DOHH2 (cell line): ENCODE measurements at regions not wholly inside any gene's neighbourhood (a gene's known extent, or its start where the extent isn't known, plus 50 kb on each side); places are given as distances from the start of the nearest gene placed in this dataset.

ENCODE experiments used
- EZH2phosphoT487 ChIP-seq: fragments of 200-600 bp; sonication (generic); IDR thresholded peaks from 2 replicates; pipeline ENCODE4 v1.6.1; 2017; ENCODE audit warnings: borderline replicate concordance, mild to moderate bottlenecking, antibody characterized with exemption, low read length, moderate library complexity, mixed read lengths
- TF ChIP-seq, protein P1 (sequence below): fragments of 200-600 bp; sonication (generic); IDR thresholded peaks from one replicate; pipeline ENCODE4 v1.5.1; 2014; ENCODE audit warnings: antibody characterized with exemption, mild to moderate bottlenecking, low read depth, low read length; ENCODE audit not compliant: poor library complexity, severe bottlenecking

DNA sequence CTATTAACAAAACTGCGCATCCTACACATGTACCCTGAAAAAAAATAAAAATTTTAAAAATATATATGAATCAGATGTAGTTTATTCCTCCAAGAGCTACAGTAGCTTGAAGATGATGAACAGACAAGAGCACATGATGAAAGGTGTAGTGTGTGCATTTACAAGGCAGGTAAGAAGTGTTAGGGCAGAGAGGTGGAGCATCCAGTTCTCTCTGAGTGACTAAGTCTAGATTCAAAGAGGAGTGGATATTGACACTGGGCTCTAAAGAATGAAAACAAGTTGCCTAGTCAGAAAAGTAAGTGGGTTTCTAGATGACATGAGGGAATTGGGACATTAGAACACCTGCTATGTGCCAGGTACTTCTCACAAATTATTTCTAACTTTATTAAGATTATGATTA is 76.0 kb upstream of the CARD18 start:
- TF ChIP-seq, protein P1, sequence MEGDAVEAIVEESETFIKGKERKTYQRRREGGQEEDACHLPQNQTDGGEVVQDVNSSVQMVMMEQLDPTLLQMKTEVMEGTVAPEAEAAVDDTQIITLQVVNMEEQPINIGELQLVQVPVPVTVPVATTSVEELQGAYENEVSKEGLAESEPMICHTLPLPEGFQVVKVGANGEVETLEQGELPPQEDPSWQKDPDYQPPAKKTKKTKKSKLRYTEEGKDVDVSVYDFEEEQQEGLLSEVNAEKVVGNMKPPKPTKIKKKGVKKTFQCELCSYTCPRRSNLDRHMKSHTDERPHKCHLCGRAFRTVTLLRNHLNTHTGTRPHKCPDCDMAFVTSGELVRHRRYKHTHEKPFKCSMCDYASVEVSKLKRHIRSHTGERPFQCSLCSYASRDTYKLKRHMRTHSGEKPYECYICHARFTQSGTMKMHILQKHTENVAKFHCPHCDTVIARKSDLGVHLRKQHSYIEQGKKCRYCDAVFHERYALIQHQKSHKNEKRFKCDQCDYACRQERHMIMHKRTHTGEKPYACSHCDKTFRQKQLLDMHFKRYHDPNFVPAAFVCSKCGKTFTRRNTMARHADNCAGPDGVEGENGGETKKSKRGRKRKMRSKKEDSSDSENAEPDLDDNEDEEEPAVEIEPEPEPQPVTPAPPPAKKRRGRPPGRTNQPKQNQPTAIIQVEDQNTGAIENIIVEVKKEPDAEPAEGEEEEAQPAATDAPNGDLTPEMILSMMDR: no peak
- no peak for TF ChIP-seq EZH2phosphoT487
